Testis (tissue), 2 donors: ENCODE measurements at regions not wholly inside any gene's neighbourhood (a gene's known extent, or its start where the extent isn't known, plus 50 kb on each side); places are given as distances from the start of the nearest gene placed in this dataset.

Experiments
- DNase-seq: peaks from one replicate; pipeline ENCODE4 v3.0.0-alpha.2; 2019
- H3K27ac ChIP-seq, 2 donors: fragments of 200-600 bp; sonication (generic); one replicate each; pipeline ENCODE4 v1.5.1; 2019
- H3K27me3 ChIP-seq: fragments of 200-600 bp; sonication (generic); one replicate; pipeline ENCODE4 v1.5.1; 2019
- H3K36me3 ChIP-seq: fragments of 200-600 bp; sonication (generic); one replicate; pipeline ENCODE4 v1.5.1; 2017; ENCODE audit warnings: low read depth; ENCODE audit errors: missing control alignments
- H3K4me1 ChIP-seq: fragments of 200-600 bp; sonication (generic); one replicate; pipeline ENCODE4 v1.5.1; 2019
- H3K4me3 ChIP-seq, 2 donors: fragments of 200-600 bp; sonication (generic); one replicate each; pipeline ENCODE4 v1.5.1; 2017 to 2019
- H3K9me3 ChIP-seq: fragments of 200-600 bp; sonication (generic); one replicate; pipeline ENCODE4 v1.5.1; 2017
- CTCF ChIP-seq, 3 experiments: fragments of 450-650 bp in 2 of 3; fragments of 200-600 bp in 1 of 3; sonication (generic) in 1 of 3; IDR thresholded peaks; one replicate each; pipeline ENCODE4 v1.5.1; 2016 to 2019; ENCODE audit warnings: antibody characterized with exemption in 3 of 3, mild to moderate bottlenecking in 2 of 3, moderate library complexity in 1 of 3
- POLR2A ChIP-seq: fragments of 450-650 bp; IDR thresholded peaks from one replicate; pipeline ENCODE4 v1.6.1; 2017; ENCODE audit warnings: antibody characterized with exemption, mild to moderate bottlenecking, moderate library complexity
- WGBS, 2 donors: methylation state at CpG; one replicate each; pipeline ENCODE4 v1.1.5; 2018; 5-methylcytosine and 5-hydroxymethylcytosine counted together
- intact Hi-C: fragments of 100-400 bp; cut with DNase I; formaldehyde crosslinking; loops from one replicate; pipeline ENCODE4 v1.15.1; 2023; ENCODE audit warnings: low total_unique reads

DNA sequence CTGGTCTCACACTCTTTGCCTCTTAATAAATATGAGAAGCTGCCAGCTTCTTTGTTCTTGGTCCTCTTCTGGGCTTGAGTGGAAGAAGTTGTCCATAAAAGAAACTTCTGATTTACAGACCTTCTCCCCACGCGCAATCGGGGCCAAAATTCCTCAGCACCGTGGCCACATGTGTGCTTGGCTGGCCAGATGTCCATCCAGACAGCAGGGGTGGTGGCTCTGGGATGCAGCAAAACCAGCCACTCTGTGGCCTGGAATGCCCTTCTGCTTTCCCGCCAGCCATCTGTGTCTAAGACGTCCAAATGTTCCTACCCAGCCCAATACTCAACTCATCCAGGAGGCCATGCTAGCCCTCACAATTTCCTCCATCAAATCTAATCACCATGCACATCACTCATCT lies 250.8 kb downstream of the EN1 start:
- Histone ChIP-seq H3K4me3 (no peak overlapping the region), H3K36me3 (no peaks in the 10 kb centered on the region), H3K9me3 (no peaks in the 10 kb centered on the region), H3K4me1 (no peaks in the 10 kb centered on the region), H3K27me3 (no peaks in the 10 kb centered on the region), H3K27ac (no peak overlapping the region)
- WGBS, 2 donors: 93 to 94% methylated on average over 6 of the region's 6 CpGs
- no peak for DNase-seq
- intact Hi-C loops: no loop called here
- no peak for TF ChIP-seq POLR2A
- TF ChIP-seq CTCF (IDR thresholded peaks at IDR 0.05): no peak

DNA sequence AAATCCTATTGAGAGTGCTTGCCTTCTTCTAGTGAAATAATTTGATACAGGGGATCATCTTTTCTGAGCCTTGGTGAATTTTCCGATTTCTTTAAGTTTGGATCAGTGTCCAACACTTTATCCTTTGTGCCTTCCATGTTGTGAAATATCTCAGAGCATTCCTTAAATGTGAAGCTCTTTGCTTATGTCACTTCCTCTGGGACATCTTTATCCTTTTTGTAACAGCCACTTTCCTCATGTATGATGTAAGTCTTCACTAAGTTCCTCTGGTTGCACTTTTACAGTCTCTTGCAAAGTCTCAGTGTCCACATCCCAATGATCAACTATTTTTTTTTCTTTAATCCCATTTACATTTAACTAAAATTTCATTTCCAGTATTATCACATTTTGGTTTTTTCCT lies 254.2 kb downstream of the EN1 start:
- Histone ChIP-seq H3K4me3 (no peak overlapping the region), H3K4me1 (no peaks in the 10 kb centered on the region), H3K36me3 (no peaks in the 10 kb centered on the region), H3K27me3 (no peaks in the 10 kb centered on the region), H3K9me3 (no peaks in the 10 kb centered on the region), H3K27ac (no peak overlapping the region)
- intact Hi-C loops: no loop called here
- 70 to 86% methylated on average over 1 of the region's 1 CpG for WGBS, 2 donors
- DNase-seq: no peak
- TF ChIP-seq CTCF (IDR thresholded peaks at IDR 0.05) (no peak), POLR2A (no peak)

GRCh38 chr2:118591223-118591622 lies 256.2 kb downstream of the EN1 start:
- Histone ChIP-seq H3K4me1 (no peaks in the 10 kb centered on the region), H3K36me3 (no peaks in the 10 kb centered on the region), H3K4me3 (no peak overlapping the region), H3K27ac (no peak overlapping the region), H3K27me3 (no peaks in the 10 kb centered on the region), H3K9me3 (no peaks in the 10 kb centered on the region)
- intact Hi-C loops: no loop called here
- no peak for DNase-seq
- TF ChIP-seq POLR2A (no peak), CTCF (IDR thresholded peaks at IDR 0.05) (no peak)
- 62 to 63% methylated on average over 7 of the region's 7 CpGs for WGBS, 2 donors

GRCh38 chr2:118589721-118590120 lies 257.7 kb downstream of the EN1 start:
- DNase-seq: no peak
- no peaks in the 10 kb centered on the region for H3K4me1 ChIP-seq
- no peaks in the 10 kb centered on the region for H3K36me3 ChIP-seq
- no peaks in the 10 kb centered on the region for H3K27me3 ChIP-seq
- no peaks in the 10 kb centered on the region for H3K9me3 ChIP-seq
- TF ChIP-seq POLR2A (no peak), CTCF (IDR thresholded peaks at IDR 0.05) (no peak)
- 89 to 90% methylated on average over 3 of the region's 3 CpGs for WGBS, 2 donors
- H3K4me3 ChIP-seq: no peak overlapping the region
- intact Hi-C loops: no loop called here
- no peak overlapping the region for H3K27ac ChIP-seq

DNA sequence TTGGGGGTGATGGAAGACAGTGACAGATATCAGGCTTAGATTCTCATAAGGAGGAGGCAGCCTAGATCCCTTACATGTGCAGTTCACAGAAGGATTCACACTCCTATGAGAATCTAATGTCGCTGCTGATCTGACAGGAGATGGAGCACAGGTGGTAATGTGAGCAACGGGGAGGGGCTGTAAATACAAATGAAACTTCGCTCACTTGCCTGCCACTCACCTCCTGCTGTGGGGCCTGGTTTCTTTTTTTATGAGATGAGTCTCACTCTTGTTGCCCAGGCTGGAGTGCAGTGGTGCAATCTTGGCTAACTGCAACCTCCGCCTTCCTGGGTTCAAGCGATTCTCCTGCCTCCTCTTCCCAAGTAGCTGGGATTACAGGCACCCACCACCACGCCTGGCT lies 258.6 kb downstream of the EN1 start:
- no peaks in the 10 kb centered on the region for H3K27me3 ChIP-seq
- H3K9me3 ChIP-seq: no peaks in the 10 kb centered on the region
- no peak overlapping the region for H3K27ac ChIP-seq
- TF ChIP-seq CTCF (IDR thresholded peaks at IDR 0.05) (no peak), POLR2A (no peak)
- no peaks in the 10 kb centered on the region for H3K36me3 ChIP-seq
- DNase-seq: no peak
- H3K4me1 ChIP-seq: no peaks in the 10 kb centered on the region
- 62 to 75% methylated on average over 5 to 6 of the region's 6 CpGs for WGBS, 2 donors
- no peak overlapping the region for H3K4me3 ChIP-seq
- intact Hi-C loops: no loop called here
